ENCODE measurements at regions not wholly inside any gene's neighbourhood (a gene's known extent, or its start where the extent isn't known, plus 50 kb on each side); places are given as distances from the start of the nearest gene placed in this dataset.
A peak's percentile ranks its signal among the peaks of the same experiment; 100 is the strongest.

GRCh38 chr4:186940476-186940875 is 216.8 kb upstream of the FAT1 start:
- CTCF ChIA-PET: interaction anchor here (0.6 to 1.0 kb wide), 2 partner anchors 215 to 1021 kb away, joined by 3 to 4 read pairs; no protein-coding TSS in a partner anchor
- Histone ChIP-seq H4K91ac (ENCODE audit: insufficient read depth, low read depth, low read length) (no peak overlapping the region), H2BK15ac (ENCODE audit: low read depth, low read length) (no peak overlapping the region), H3K56ac (ENCODE audit: extremely low read depth, insufficient read depth, low read length) (no peak overlapping the region), H3K4me1 (ENCODE audit: control insufficient read depth, insufficient read depth, low read length) (peaks cover 7% of the 10 kb centered on the region), H3K9ac (ENCODE audit: low read depth, low read length) (no peak overlapping the region), H3K4me3 (ENCODE audit: insufficient read depth, low read depth, low read length) (no peak overlapping the region), H3K14ac (replicated peaks; ENCODE audit: low read depth, low read length) (no peak overlapping the region), H3K36me3 (ENCODE audit: control insufficient read depth, insufficient read depth, low read length) (no peaks in the 10 kb centered on the region), H4K8ac (ENCODE audit: low read depth in 2 of 2, low read length in 2 of 2) (no peak overlapping the region), H4K5ac (ENCODE audit: low read depth, low read length) (no peak overlapping the region), H2AK9ac (replicated peaks; ENCODE audit: low read depth, low read length, poor library complexity) (no peak overlapping the region), H3K18ac (ENCODE audit: low read depth, low read length) (no peak overlapping the region), H2BK20ac (ENCODE audit: low read depth, low read length) (no peak overlapping the region), H4K20me1 (ENCODE audit: insufficient read depth, low read length) (no peaks in the 10 kb centered on the region), H3K27ac (ENCODE audit: insufficient read depth, low read length) (no peak overlapping the region), H3K4ac (ENCODE audit: low read depth, low read length) (no peak overlapping the region), H3K4me2 (ENCODE audit: low read depth, low read length) (no peak overlapping the region), H3K9me3 (ENCODE audit: control insufficient read depth, insufficient read depth, low read length) (no peaks in the 10 kb centered on the region), H2BK120ac (ENCODE audit: low read depth, low read length) (0 out of 2 replicates have a peak overlapping the region, but pooled peaks have one; percentile 39), H2AFZ (replicated peaks; ENCODE audit: low read length, poor library complexity) (no peak overlapping the region), H3K27me3 (ENCODE audit: control insufficient read depth, insufficient read depth, low read length) (no peaks in the 10 kb centered on the region), H2AK5ac (ENCODE audit: low read depth, low read length) (no peak overlapping the region; the same call in 1 of the 2 replicates), H3K79me1 (ENCODE audit: low read depth in 1 of 2, low read length in 2 of 2) (0 out of 4 replicates have a peak, but pooled peaks cover 0 to 5% of the 10 kb centered on the region in 2 experiments), H3K23ac (ENCODE audit: low read depth, low read length) (no peak overlapping the region), H3K9me1 (ENCODE audit: insufficient read depth, low read length) (peaks cover 3% of the 10 kb centered on the region), H2BK5ac (ENCODE audit: low read depth, low read length, poor library complexity, severe bottlenecking) (no peak overlapping the region)
- POLR2A ChIA-PET (ENCODE audit: unreplicated experiment): no interaction called here
- in situ Hi-C loops (cut with MboI; ENCODE audit: low sequenced_read_pairs) (loop anchor here (25.0 kb wide), 1 partner anchor 203 kb away; no protein-coding TSS in a partner anchor), intact Hi-C loops (cut with micrococcal nuclease) (loop anchor here (10.0 kb wide), 1 partner anchor 534 kb away; no protein-coding TSS in a partner anchor), dilution Hi-C loops (cut with HindIII; ENCODE audit: low sequenced_read_pairs, unreplicated experiment) (no loop called here)
- no peak for TF ChIP-seq MAZ (IDR thresholded peaks at IDR 0.05; ENCODE audit: borderline replicate concordance, low read depth, low read length)
- no peak for TF ChIP-seq MAFK (IDR thresholded peaks at IDR 0.05; ENCODE audit: low read depth, low read length)
- no peak for TF ChIP-seq BHLHE40 (IDR thresholded peaks at IDR 0.05; ENCODE audit: low read depth, low read length)
- no peak for TF ChIP-seq NFE2L2 (IDR thresholded peaks at IDR 0.05; ENCODE audit: low read depth, low read length)
- no peak for ATAC-seq (ENCODE audit: low read depth)
- DNase-seq: no peak
- no CpG with 5 or more reads among the region's 2 CpGs for WGBS, 2 experiments (ENCODE audit: extremely low coverage in 2 of 2, insufficient read length in 1 of 2)
- no TSS peak for BruUV-seq (replicated peaks)
